NT2/D1 (cell line): ENCODE measurements at regions not wholly inside any gene's neighbourhood (a gene's known extent, or its start where the extent isn't known, plus 50 kb on each side); places are given as distances from the start of the nearest gene placed in this dataset.

Experiments used
- YY1 ChIP-seq: IDR thresholded peaks from 2 replicates; pipeline ENCODE4 v1.6.1; 2011; ENCODE audit not compliant: insufficient read length, insufficient read depth
- ZNF274 ChIP-seq: IDR thresholded peaks from 2 replicates; pipeline ENCODE4 v1.6.1; 2011; ENCODE audit warnings: mild to moderate bottlenecking, low read depth, low read length

DNA sequence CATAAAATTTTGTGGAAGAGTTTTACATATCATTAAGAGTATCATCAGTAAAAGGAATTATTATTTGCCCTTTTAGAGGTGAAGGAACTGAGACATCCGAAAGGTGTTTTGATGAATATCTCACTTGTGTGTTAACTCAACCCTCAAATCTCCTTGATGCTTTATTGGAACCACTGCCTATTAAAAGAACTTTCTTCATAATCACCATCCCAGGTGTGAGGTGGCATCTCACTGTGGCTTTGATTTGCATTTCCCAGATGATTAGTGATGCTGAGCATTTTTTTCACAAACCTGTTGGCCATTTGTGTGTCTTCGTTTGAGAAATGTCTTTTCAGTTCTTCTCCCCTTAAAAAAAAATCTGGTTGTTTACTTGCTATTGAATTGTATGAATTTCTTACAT, 134.0 kb upstream of the SYN3 start:
- no peak for TF ChIP-seq YY1
- no peak for TF ChIP-seq ZNF274
